Activated naive CD8-positive, alpha-beta T cell treated with anti-CD3 and anti-CD28 coated beads, Interleukin-2, amount 50 U/mL, for 24 hours (primary cell): ENCODE measurements at regions not wholly inside any gene's neighbourhood (a gene's known extent, or its start where the extent isn't known, plus 50 kb on each side); places are given as distances from the start of the nearest gene placed in this dataset.

Experiments
- ATAC-seq: fragments of 150-1000 bp; cut with Tn5 transposase; one replicate; pipeline ENCODE4 v1.10.0; 2021
- DNase-seq: peaks from one replicate; pipeline ENCODE4 v3.0.0; 2021
- H3K27ac Mint-ChIP-seq: one replicate; pipeline ENCODE4 v1.8.0; 2021; ENCODE audit warnings: mild to moderate bottlenecking, mixed read lengths
- H3K27me3 Mint-ChIP-seq: one replicate; pipeline ENCODE4 v1.8.0; 2021; ENCODE audit warnings: mixed read lengths
- H3K36me3 Mint-ChIP-seq: one replicate; pipeline ENCODE4 v1.8.0; 2021; ENCODE audit warnings: low read depth, mixed read lengths
- H3K4me1 Mint-ChIP-seq: one replicate; pipeline ENCODE4 v1.8.0; 2021; ENCODE audit warnings: mixed read lengths
- H3K4me3 Mint-ChIP-seq: one replicate; pipeline ENCODE4 v1.8.0; 2021; ENCODE audit warnings: mild to moderate bottlenecking, moderate library complexity, mixed read lengths
- H3K9me3 Mint-ChIP-seq: one replicate; pipeline ENCODE4 v1.8.0; 2021; ENCODE audit warnings: mixed read lengths

DNA sequence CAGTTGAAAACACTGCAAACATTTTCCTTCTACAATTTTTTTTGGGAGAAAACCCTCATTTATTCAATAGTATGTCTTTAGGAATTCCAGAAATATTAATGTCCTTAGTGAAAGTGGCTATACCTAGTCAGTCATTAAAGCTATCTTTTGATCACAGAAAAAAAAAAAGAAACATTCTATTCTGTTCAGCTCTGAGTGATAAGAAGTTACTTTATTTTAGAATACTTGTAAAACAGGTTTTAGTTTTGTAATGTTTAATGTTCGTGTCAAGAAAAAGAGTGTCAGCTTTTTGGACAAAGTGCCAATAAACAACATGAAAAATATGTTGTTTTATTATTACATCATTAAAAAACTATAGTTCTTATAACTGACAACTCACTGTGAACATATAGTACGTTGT is 240.4 kb downstream of the OGFRL1 start:
- ATAC-seq = no peak
- Mint-ChIP-seq H3K4me1 (no peaks in the 10 kb centered on the region), H3K9me3 (no peaks in the 10 kb centered on the region), H3K27ac (no peak overlapping the region), H3K4me3 (no peak overlapping the region), H3K27me3 (peaks cover 5% of the 10 kb centered on the region), H3K36me3 (no peaks in the 10 kb centered on the region)
- DNase-seq = no peak

DNA sequence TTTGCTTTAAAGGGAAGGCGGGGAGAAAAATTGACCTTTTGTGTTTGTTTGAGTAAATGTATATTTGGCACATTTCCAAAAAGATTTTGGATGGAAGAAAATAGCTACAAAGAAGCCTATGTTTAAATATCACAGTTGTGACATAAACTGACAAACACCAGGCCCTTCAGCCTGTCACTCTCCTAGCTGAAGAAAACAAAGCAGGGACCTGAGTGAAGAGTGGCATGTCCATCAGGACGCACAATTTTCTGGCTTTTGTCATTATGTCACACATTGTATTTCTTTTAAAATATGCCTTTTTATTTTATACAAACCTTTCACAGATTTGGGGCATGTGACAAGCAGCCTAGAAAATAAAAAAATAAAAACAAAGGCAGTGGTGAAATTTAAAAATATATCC is 241.2 kb downstream of the OGFRL1 start:
- Mint-ChIP-seq H3K36me3 (no peaks in the 10 kb centered on the region), H3K9me3 (no peaks in the 10 kb centered on the region), H3K27ac (no peak overlapping the region), H3K4me1 (no peaks in the 10 kb centered on the region), H3K4me3 (no peak overlapping the region), H3K27me3 (peaks cover 5% of the 10 kb centered on the region)
- ATAC-seq (no peak), DNase-seq (no peak)

DNA sequence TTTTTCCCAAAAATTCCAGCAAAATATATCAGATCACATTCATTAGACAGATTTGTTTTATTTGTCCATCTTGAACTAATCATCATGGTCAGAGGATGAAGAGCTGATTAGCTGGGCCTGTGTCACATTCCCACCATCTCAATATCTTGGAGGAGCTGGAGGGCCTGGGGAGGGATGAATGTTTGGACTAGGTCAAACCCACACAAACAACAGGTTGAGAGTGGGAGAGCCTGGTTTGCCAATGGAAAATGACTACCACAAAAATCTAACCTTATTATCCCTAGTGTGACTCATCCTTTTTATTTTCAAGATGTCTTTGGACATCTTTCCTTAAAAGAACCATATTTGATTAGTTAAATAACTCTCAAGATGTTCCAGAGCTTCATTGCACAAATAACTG is 242.4 kb downstream of the OGFRL1 start:
- Mint-ChIP-seq H3K4me1 (no peaks in the 10 kb centered on the region), H3K27ac (no peak overlapping the region), H3K9me3 (no peaks in the 10 kb centered on the region), H3K4me3 (no peak overlapping the region), H3K36me3 (no peaks in the 10 kb centered on the region), H3K27me3 (peaks cover 4% of the 10 kb centered on the region)
- ATAC-seq (no peak), DNase-seq (no peak)

DNA sequence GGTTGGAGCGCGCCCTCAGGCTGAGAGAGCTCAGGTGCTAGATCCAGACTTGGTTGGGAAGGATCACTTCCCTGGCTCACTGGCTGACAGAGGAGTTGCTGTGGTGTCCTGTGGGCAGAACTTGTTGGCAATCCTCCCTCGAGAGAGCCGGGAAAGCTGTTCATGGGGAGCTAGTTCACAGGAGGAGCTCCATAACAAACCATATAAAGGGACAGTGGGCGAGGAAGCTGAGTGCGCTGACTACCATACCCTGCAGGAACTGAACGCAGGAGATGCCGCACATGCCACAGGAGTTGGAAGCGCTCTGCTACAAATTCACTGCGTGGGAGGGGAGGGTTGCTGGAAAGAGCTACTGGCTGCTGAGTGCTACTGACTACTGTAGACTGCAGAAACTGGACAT is 243.2 kb downstream of the OGFRL1 start:
- H3K4me1 Mint-ChIP-seq = no peaks in the 10 kb centered on the region
- no peak overlapping the region for H3K27ac Mint-ChIP-seq

GRCh38 chr6:71533939-71534379 is 245.3 kb downstream of the OGFRL1 start:
- DNase-seq (no peak), ATAC-seq (no peak)
- Mint-ChIP-seq H3K9me3 (no peaks in the 10 kb centered on the region), H3K4me1 (no peaks in the 10 kb centered on the region), H3K4me3 (no peak overlapping the region), H3K36me3 (no peaks in the 10 kb centered on the region), H3K27me3 (peaks cover 6% of the 10 kb centered on the region), H3K27ac (no peak overlapping the region)

More for the DNA sequence above, 243.2 kb downstream of the OGFRL1 start:
- H3K9me3 Mint-ChIP-seq = no peaks in the 10 kb centered on the region
- DNase-seq = no peak
- no peaks in the 10 kb centered on the region for H3K36me3 Mint-ChIP-seq
- no peak overlapping the region for H3K4me3 Mint-ChIP-seq
- H3K27me3 Mint-ChIP-seq = peaks cover 7% of the 10 kb centered on the region
- ATAC-seq = no peak

DNA sequence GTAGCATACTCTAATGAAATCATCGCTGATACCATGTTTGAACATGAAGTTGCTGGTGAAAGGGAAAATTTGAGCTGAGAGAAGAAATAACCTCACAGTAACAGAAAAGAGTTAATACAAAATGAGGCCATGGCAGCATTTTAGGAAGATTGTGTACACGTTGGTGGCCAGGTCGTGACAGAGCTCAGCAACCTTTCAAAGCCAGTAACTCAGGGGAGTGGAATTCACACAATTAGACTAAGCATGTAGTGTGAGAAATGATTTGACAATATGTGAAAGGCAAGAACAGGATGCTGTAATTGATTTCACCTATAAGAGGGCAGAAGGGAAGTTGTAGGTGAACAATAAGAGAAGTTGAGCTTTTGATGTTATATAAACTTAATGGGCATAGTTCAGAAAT is 246.3 kb downstream of the OGFRL1 start:
- no peaks in the 10 kb centered on the region for H3K4me1 Mint-ChIP-seq
- no peak for ATAC-seq
- H3K9me3 Mint-ChIP-seq = no peaks in the 10 kb centered on the region
- no peaks in the 10 kb centered on the region for H3K36me3 Mint-ChIP-seq
- H3K27me3 Mint-ChIP-seq = peaks cover 6% of the 10 kb centered on the region
- DNase-seq = no peak
- H3K4me3 Mint-ChIP-seq = no peak overlapping the region
- H3K27ac Mint-ChIP-seq = no peak overlapping the region

DNA sequence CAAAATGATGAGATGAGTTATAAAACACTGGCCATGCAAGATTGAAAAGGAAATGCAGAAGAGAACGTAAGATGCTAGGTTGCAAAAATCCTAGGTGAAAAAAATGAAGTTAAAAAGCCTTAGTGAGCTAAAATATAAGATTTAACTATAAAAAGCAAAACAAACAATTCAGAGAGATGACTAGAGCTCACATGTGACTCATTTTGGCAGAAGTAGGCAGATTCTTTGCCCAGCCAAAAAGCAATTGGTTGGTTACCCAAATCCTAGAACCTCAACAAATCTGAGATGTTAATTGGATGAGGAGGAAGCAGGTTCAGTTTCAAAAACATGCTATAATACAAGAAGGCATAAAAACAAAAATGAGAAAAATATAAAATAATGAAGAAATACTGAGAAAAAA is 249.1 kb downstream of the OGFRL1 start:
- Mint-ChIP-seq H3K4me3 (no peak overlapping the region), H3K4me1 (no peaks in the 10 kb centered on the region), H3K36me3 (no peaks in the 10 kb centered on the region), H3K27ac (no peak overlapping the region), H3K9me3 (no peaks in the 10 kb centered on the region), H3K27me3 (peaks cover 6% of the 10 kb centered on the region)
- ATAC-seq (no peak), DNase-seq (no peak)

DNA sequence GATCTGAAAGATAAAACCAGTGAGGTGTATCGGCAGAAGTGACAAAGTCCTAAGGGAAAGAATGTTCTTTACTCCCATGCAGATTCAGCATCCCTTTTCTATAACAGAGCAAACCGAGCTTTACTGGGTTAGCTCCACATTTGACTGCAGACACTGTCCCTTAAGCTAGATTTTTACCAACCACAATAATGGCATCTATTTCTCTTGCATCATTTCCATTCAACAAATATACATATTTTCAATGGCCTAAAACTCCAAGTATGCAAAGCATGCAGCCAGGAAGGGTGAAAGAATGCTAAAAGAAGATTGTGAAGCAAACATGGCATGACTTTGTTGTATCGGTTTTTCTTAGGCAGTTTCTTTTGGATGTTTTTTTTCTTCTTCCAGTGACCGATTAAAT is 255.4 kb downstream of the OGFRL1 start:
- H3K4me3 Mint-ChIP-seq = no peak overlapping the region
- H3K9me3 Mint-ChIP-seq = no peaks in the 10 kb centered on the region
- no peaks in the 10 kb centered on the region for H3K4me1 Mint-ChIP-seq
- H3K36me3 Mint-ChIP-seq = no peaks in the 10 kb centered on the region
- peaks cover 1% of the 10 kb centered on the region for H3K27me3 Mint-ChIP-seq
- DNase-seq (no peak), ATAC-seq (no peak)
- H3K27ac Mint-ChIP-seq = no peak overlapping the region

GRCh38 chr6:71544906-71545305 is 256.3 kb downstream of the OGFRL1 start:
- DNase-seq = no peak
- ATAC-seq = no peak

DNA sequence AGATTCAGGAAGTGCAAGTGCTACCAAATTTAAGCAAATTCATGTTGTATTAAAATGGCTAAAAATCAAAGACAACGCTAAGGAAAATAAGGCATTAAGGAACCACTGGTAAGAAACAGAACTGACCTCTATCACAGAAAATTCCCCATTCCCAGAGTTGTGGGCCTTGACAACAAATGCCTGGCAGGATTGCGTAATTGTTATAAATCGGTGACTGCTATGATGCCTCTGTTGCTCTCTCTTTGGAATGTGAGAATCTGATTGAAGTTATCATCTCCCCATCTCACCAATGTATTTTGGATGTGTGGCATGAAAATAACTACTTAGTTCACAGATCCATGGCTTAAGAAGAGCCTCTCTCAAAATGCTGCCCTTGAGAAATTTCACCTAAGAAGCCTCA is 257.3 kb downstream of the OGFRL1 start:
- Mint-ChIP-seq H3K27ac (no peak overlapping the region), H3K4me3 (no peak overlapping the region), H3K36me3 (no peaks in the 10 kb centered on the region), H3K4me1 (no peaks in the 10 kb centered on the region), H3K9me3 (no peaks in the 10 kb centered on the region), H3K27me3 (peaks cover 1% of the 10 kb centered on the region)
- ATAC-seq = no peak
- no peak for DNase-seq

More at GRCh38 chr6:71544906-71545305, 256.3 kb downstream of the OGFRL1 start:
- H3K4me1 Mint-ChIP-seq = no peaks in the 10 kb centered on the region
- peaks cover 1% of the 10 kb centered on the region for H3K27me3 Mint-ChIP-seq
- no peaks in the 10 kb centered on the region for H3K9me3 Mint-ChIP-seq
- H3K27ac Mint-ChIP-seq = no peak overlapping the region
- H3K36me3 Mint-ChIP-seq = no peaks in the 10 kb centered on the region
- no peak overlapping the region for H3K4me3 Mint-ChIP-seq

DNA sequence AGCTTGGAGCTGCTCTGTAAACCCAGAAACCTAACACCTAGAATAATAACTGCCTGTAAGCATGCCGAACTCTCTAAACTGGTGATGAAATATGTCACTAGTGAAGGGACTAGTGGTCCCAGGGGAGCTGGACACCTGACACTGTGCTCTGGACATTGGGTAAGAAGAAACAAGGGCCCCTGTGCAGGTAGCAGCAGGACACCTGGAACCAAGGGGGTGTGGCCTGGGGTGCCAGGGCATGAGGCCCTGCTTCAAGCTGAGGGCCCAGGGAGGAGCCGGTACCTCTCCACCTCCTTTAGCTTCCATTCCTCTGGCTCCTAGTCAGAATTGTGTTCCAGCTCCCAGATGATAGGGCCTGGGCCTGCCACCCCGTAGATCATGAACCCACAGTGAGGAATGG is 263.2 kb downstream of the OGFRL1 start:
- no peak for DNase-seq
- no peak overlapping the region for H3K27ac Mint-ChIP-seq

GRCh38 chr6:71556141-71556540 is 267.5 kb downstream of the OGFRL1 start:
- Mint-ChIP-seq H3K4me3 (no peak overlapping the region), H3K4me1 (no peaks in the 10 kb centered on the region), H3K27ac (no peak overlapping the region), H3K9me3 (peaks cover 36% of the 10 kb centered on the region), H3K27me3 (no peaks in the 10 kb centered on the region), H3K36me3 (peaks cover 2% of the 10 kb centered on the region)
- DNase-seq (no peak), ATAC-seq (no peak)

More for the DNA sequence above, 263.2 kb downstream of the OGFRL1 start:
- ATAC-seq = no peak
- H3K4me3 Mint-ChIP-seq = no peak overlapping the region
- peaks cover 2% of the 10 kb centered on the region for H3K36me3 Mint-ChIP-seq
- H3K9me3 Mint-ChIP-seq = peaks cover 12% of the 10 kb centered on the region
- no peaks in the 10 kb centered on the region for H3K4me1 Mint-ChIP-seq
- H3K27me3 Mint-ChIP-seq = no peaks in the 10 kb centered on the region

DNA sequence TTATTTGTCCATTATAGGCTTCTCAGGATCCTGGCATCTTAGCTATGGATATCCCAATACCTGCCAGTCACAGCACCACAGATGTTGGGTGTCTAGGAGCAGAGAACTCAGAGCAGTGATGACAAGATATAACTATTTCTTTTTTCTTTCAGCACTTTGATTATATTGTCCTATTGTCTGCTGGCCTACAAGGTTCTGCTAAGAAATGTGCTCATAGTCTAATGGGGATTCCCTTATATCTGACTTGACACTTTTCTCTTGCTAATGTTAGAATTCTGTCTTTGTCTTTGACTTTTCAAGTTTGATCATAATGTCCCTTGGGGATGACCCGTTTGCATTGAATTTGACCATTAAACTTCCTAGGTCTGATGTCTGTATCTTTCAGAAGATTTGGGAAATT is 270.4 kb downstream of the OGFRL1 start:
- no peak for ATAC-seq
- H3K27ac Mint-ChIP-seq = no peak overlapping the region
- no peaks in the 10 kb centered on the region for H3K27me3 Mint-ChIP-seq
- H3K4me1 Mint-ChIP-seq = no peaks in the 10 kb centered on the region
- no peak for DNase-seq
- no peak overlapping the region for H3K4me3 Mint-ChIP-seq
- H3K9me3 Mint-ChIP-seq = peaks cover 39% of the 10 kb centered on the region
- H3K36me3 Mint-ChIP-seq = peaks cover 2% of the 10 kb centered on the region

GRCh38 chr6:71567562-71567961 is 279.0 kb downstream of the OGFRL1 start:
- DNase-seq (no peak), ATAC-seq (no peak)
- Mint-ChIP-seq H3K36me3 (no peaks in the 10 kb centered on the region), H3K9me3 (no peaks in the 10 kb centered on the region), H3K27me3 (no peaks in the 10 kb centered on the region), H3K27ac (no peak overlapping the region), H3K4me3 (no peak overlapping the region), H3K4me1 (no peaks in the 10 kb centered on the region)

- no peaks in the 10 kb centered on the region for H3K36me3 Mint-ChIP-seq
- H3K4me3 Mint-ChIP-seq = no peak overlapping the region
- no peak for DNase-seq
- no peaks in the 10 kb centered on the region for H3K27me3 Mint-ChIP-seq
- no peaks in the 10 kb centered on the region for H3K9me3 Mint-ChIP-seq
- no peaks in the 10 kb centered on the region for H3K4me1 Mint-ChIP-seq
- no peak for ATAC-seq
- H3K27ac Mint-ChIP-seq = no peak overlapping the region
Measured at GRCh38 chr6:71577766-71578165, 289.2 kb downstream of the OGFRL1 start.

GRCh38 chr6:71579902-71580301 is 291.3 kb downstream of the OGFRL1 start:
- Mint-ChIP-seq H3K4me1 (no peaks in the 10 kb centered on the region), H3K36me3 (no peaks in the 10 kb centered on the region)

More at GRCh38 chr6:71579902-71580301, 291.3 kb downstream of the OGFRL1 start:
- no peak for DNase-seq
- H3K9me3 Mint-ChIP-seq = no peaks in the 10 kb centered on the region
- H3K27ac Mint-ChIP-seq = no peak overlapping the region
- ATAC-seq = no peak
- no peaks in the 10 kb centered on the region for H3K27me3 Mint-ChIP-seq
- H3K4me3 Mint-ChIP-seq = no peak overlapping the region
